ENCODE measurements at regions not wholly inside any gene's neighbourhood (a gene's known extent, or its start where the extent isn't known, plus 50 kb on each side); places are given as distances from the start of the nearest gene placed in this dataset.
"Not testable (repeated sequence)": the region's sequence is repeated elsewhere in the genome, so short reads cannot be mapped to it uniquely, and the experiment has no call there.

GRCh38 chr14:61145903-61146481 is 135.1 kb downstream of the TMEM30B start:
- 63% methylated on average over 7 of the region's 7 CpGs for WGBS
- no peaks in the 10 kb centered on the region for H3K27me3 ChIP-seq (ENCODE audit: control insufficient read depth in 4 of 4, insufficient read depth in 4 of 4, low read length in 3 of 4)
- H3K4me1 ChIP-seq (ENCODE audit: control insufficient read depth in 4 of 4, insufficient read depth in 4 of 4, low read length in 3 of 4): no peaks in the 10 kb centered on the region
- TF ChIP-seq YY1 (IDR thresholded peaks at IDR 0.05) (no peak), GABPA (IDR thresholded peaks at IDR 0.05 in 1 of 2, conservative IDR thresholded peaks at IDR 0.05 in 1 of 2) (no peak), FOXA1 (IDR thresholded peaks at IDR 0.05) (no peak), SP1 (IDR thresholded peaks at IDR 0.05) (no peak), REST (IDR thresholded peaks at IDR 0.05) (no peak)
- TF ChIP-seq, protein P1, sequence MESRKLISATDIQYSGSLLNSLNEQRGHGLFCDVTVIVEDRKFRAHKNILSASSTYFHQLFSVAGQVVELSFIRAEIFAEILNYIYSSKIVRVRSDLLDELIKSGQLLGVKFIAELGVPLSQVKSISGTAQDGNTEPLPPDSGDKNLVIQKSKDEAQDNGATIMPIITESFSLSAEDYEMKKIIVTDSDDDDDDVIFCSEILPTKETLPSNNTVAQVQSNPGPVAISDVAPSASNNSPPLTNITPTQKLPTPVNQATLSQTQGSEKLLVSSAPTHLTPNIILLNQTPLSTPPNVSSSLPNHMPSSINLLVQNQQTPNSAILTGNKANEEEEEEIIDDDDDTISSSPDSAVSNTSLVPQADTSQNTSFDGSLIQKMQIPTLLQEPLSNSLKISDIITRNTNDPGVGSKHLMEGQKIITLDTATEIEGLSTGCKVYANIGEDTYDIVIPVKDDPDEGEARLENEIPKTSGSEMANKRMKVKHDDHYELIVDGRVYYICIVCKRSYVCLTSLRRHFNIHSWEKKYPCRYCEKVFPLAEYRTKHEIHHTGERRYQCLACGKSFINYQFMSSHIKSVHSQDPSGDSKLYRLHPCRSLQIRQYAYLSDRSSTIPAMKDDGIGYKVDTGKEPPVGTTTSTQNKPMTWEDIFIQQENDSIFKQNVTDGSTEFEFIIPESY (IDR thresholded peaks at IDR 0.05): no peak
- no peak for DNase-seq (ENCODE audit: low spot score)
- H3K9ac ChIP-seq (ENCODE audit: low read depth in 1 of 2, low read length in 2 of 2): no peak overlapping the region
- H3K4me3 ChIP-seq (ENCODE audit: low read depth in 1 of 3, low read length in 3 of 3): no peak overlapping the region
- H3K27ac ChIP-seq (ENCODE audit: low read depth in 1 of 2, low read length in 2 of 2): peak overlapping the region in 1 of 2 donors; percentile 56
- H3K9me3 ChIP-seq (ENCODE audit: control insufficient read depth in 4 of 4, low read length in 3 of 4): peaks cover 0 to 12% (median 2%) of the 10 kb centered on the region in 4 donors
- H3K36me3 ChIP-seq (ENCODE audit: control insufficient read depth in 4 of 4, insufficient read depth in 3 of 4, low read depth in 1 of 4, low read length in 3 of 4): no peaks in the 10 kb centered on the region

- H3K27me3 ChIP-seq (ENCODE audit: control insufficient read depth in 4 of 4, insufficient read depth in 4 of 4, low read length in 3 of 4): no peaks in the 10 kb centered on the region
- H3K9me3 ChIP-seq (ENCODE audit: control insufficient read depth in 4 of 4, low read length in 3 of 4): peaks cover 0 to 12% (median 2%) of the 10 kb centered on the region in 4 donors
- no peak overlapping the region for H3K9ac ChIP-seq (ENCODE audit: low read depth in 1 of 2, low read length in 2 of 2)
- 64% methylated on average over 8 of the region's 8 CpGs for WGBS
- H3K36me3 ChIP-seq (ENCODE audit: control insufficient read depth in 4 of 4, insufficient read depth in 3 of 4, low read depth in 1 of 4, low read length in 3 of 4): no peaks in the 10 kb centered on the region
- peak overlapping the region in 1 of 2 donors; percentile 56 for H3K27ac ChIP-seq (ENCODE audit: low read depth in 1 of 2, low read length in 2 of 2)
- no peak overlapping the region for H3K4me3 ChIP-seq (ENCODE audit: low read depth in 1 of 3, low read length in 3 of 3)
- TF ChIP-seq, protein P1 (IDR thresholded peaks at IDR 0.05): no peak
- peak in 1 of 2 donors; percentile 38 for TF ChIP-seq JUND (IDR thresholded peaks at IDR 0.05)
- no peak for DNase-seq (ENCODE audit: low spot score)
- H3K4me1 ChIP-seq (ENCODE audit: control insufficient read depth in 4 of 4, insufficient read depth in 4 of 4, low read length in 3 of 4): no peaks in the 10 kb centered on the region
Observed at GRCh38 chr14:61145034-61145902, 135.9 kb downstream of the TMEM30B start.

GRCh38 chr14:61144117-61145033 is 136.8 kb downstream of the TMEM30B start:
- WGBS: 87% methylated on average over 7 of the region's 7 CpGs
- not testable (repeated sequence) for H3K4me3 ChIP-seq (ENCODE audit: low read depth in 1 of 3, low read length in 3 of 3); H3K27ac ChIP-seq (ENCODE audit: low read depth in 1 of 2, low read length in 2 of 2); H3K27me3 ChIP-seq (ENCODE audit: control insufficient read depth in 4 of 4, insufficient read depth in 4 of 4, low read length in 3 of 4); DNase-seq (ENCODE audit: low spot score); H3K4me1 ChIP-seq (ENCODE audit: control insufficient read depth in 4 of 4, insufficient read depth in 4 of 4, low read length in 3 of 4); H3K9ac ChIP-seq (ENCODE audit: low read depth in 1 of 2, low read length in 2 of 2); H3K36me3 ChIP-seq (ENCODE audit: control insufficient read depth in 4 of 4, insufficient read depth in 3 of 4, low read depth in 1 of 4, low read length in 3 of 4)
- H3K9me3 ChIP-seq (ENCODE audit: control insufficient read depth in 4 of 4, low read length in 3 of 4): peaks cover 0 to 12% (median 2%) of the 10 kb centered on the region in 4 donors

All from liver (tissue), 7 donors.